K562 (cell line): ENCODE measurements at regions not wholly inside any gene's neighbourhood (a gene's known extent, or its start where the extent isn't known, plus 50 kb on each side); places are given as distances from the start of the nearest gene placed in this dataset.

Experiments used
- ATAC-seq: fragments of 200-7000 bp; cut with Tn5 transposase; 3 replicates; pipeline ENCODE4 v1.9.1; 2020; ENCODE audit warnings: moderate library complexity
- BruUV-seq: library from RNA; stranded (reverse); fragments of 400-500 nt; replicated peaks from 2 replicates; lab custom pipeline; 2021; lab: Mats Ljungman, UMichigan
- CTCF ChIA-PET: fragments of 300-600 bp; formaldehyde crosslinking; extraction: SDS; loops from one replicate; lab custom pipeline; 2021; ENCODE audit warnings: low intra/inter-chr PET ratio; lab: Yijun Ruan, JAX
- POLR2A ChIA-PET: fragments of 300-600, 350-650 bp; sonication (Branson Sonifier 250); formaldehyde crosslinking; extraction: SDS; loops from one replicate; lab custom pipeline; 2021; ENCODE audit warnings: antibody characterized with exemption, inconsistent platforms; lab: Yijun Ruan, JAX
- DNase-seq, 4 experiments: peaks; one replicate each; pipeline versions ENCODE4 v3.0.0 to v3.0.0-alpha.2; 2011 to 2018; ENCODE audit warnings: low spot score in 3 of 4, mixed read lengths in 3 of 4; ENCODE audit errors: extremely low read depth in 1 of 4
- FAIRE-seq: peaks from 2 replicates; lab custom pipeline; 2011; peaks lifted over from hg19 to GRCh38; lab: Jason Lieb, UNC
- H2AFZ ChIP-seq: 2 replicates; pipeline ENCODE4 v1.6.0; 2011; ENCODE audit warnings: low read depth, low read length, control low read depth, inconsistent platforms
- H3K27ac ChIP-seq: fragments of 200-600 bp; 3 replicates; pipeline ENCODE4 v1.8.0; 2011; ENCODE audit warnings: low read depth, mild to moderate bottlenecking, control low read depth, inconsistent platforms, low read length, moderate library complexity, mixed read lengths; ENCODE audit errors: extremely low read depth
- H3K27me3 ChIP-seq, 2 experiments: fragments of 300-600 bp in 1 of 2; 2 replicates in 1 of 2; 3 replicates in 1 of 2; pipeline versions ENCODE4 v1.6.0 to v1.8.0; 2011; ENCODE audit warnings: inconsistent platforms in 2 of 2, low read length in 2 of 2, mild to moderate bottlenecking in 1 of 2, mixed read lengths in 1 of 2, moderate library complexity in 1 of 2; ENCODE audit not compliant: control insufficient read depth in 2 of 2, insufficient read depth in 2 of 2
- H3K36me3 ChIP-seq: fragments of 300-600 bp; 3 replicates; pipeline ENCODE4 v1.8.0; 2011; ENCODE audit warnings: mild to moderate bottlenecking, low read length, inconsistent platforms; ENCODE audit not compliant: control insufficient read depth, insufficient read depth
- H3K4me1 ChIP-seq, 2 experiments: fragments of 200-600 bp in 1 of 2; replicated peaks in 1 of 2; 2 replicates in 1 of 2; 3 replicates in 1 of 2; pipeline versions ENCODE4 v1.5.1 to v1.8.0; 2011; ENCODE audit warnings: inconsistent platforms in 2 of 2, low read length in 2 of 2, mild to moderate bottlenecking in 1 of 2, mixed read lengths in 1 of 2, moderate library complexity in 1 of 2; ENCODE audit not compliant: control insufficient read depth in 2 of 2, insufficient read depth in 2 of 2
- H3K4me2 ChIP-seq: 2 replicates; pipeline ENCODE4 v1.6.1; 2011; ENCODE audit warnings: low read length, control low read depth, inconsistent platforms, mixed read lengths; ENCODE audit not compliant: insufficient read depth
- H3K4me3 ChIP-seq: fragments of 200-600 bp; sonication (generic), shearing (Covaris generic); 2 replicates; pipeline ENCODE4 v1.5.1; 2016; ENCODE audit warnings: control low read depth, inconsistent platforms
- H3K79me2 ChIP-seq: fragments of 200-600 bp; 3 replicates; pipeline ENCODE4 v1.8.0; 2011; ENCODE audit warnings: low read length, inconsistent platforms; ENCODE audit not compliant: control insufficient read depth, insufficient read depth
- H3K9ac ChIP-seq, 2 experiments: 2 replicates each; pipeline versions ENCODE4 v1.6.0 to v1.6.1; 2011; ENCODE audit warnings: low read depth in 2 of 2, low read length in 2 of 2, control low read depth in 1 of 2, inconsistent platforms in 1 of 2, mild to moderate bottlenecking in 1 of 2, mixed read lengths in 1 of 2; ENCODE audit not compliant: insufficient read depth in 1 of 2
- H3K9me1 ChIP-seq: one replicate; pipeline ENCODE4 v1.6.0; 2011; ENCODE audit warnings: inconsistent platforms, mild to moderate bottlenecking, low read length, moderate library complexity; ENCODE audit not compliant: control insufficient read depth, insufficient read depth
- H3K9me3 ChIP-seq: replicated peaks from 2 replicates; pipeline ENCODE4 v1.5.1; 2011; ENCODE audit warnings: low read depth, low read length, inconsistent platforms; ENCODE audit not compliant: control insufficient read depth, insufficient read depth
- H4K20me1 ChIP-seq: replicated peaks from 2 replicates; pipeline ENCODE4 v1.6.1; 2011; ENCODE audit warnings: low read length, inconsistent platforms, mixed read lengths; ENCODE audit not compliant: control insufficient read depth, insufficient read depth
- BRD9 ChIP-seq: fragments of 450-650 bp; IDR thresholded peaks from 2 replicates; pipeline ENCODE4 v1.6.1; 2018; ENCODE audit warnings: low read depth; ENCODE audit not compliant: partially characterized antibody
- C11orf30 ChIP-seq: fragments of 450-650 bp; IDR thresholded peaks from 2 replicates; pipeline ENCODE4 v1.6.1; 2016; ENCODE audit warnings: low read depth, mild to moderate bottlenecking
- CEBPZ ChIP-seq: fragments of 150-350 bp; IDR thresholded peaks from 2 replicates; pipeline ENCODE4 v1.6.1; 2014; ENCODE audit warnings: low read depth, mild to moderate bottlenecking, low read length, borderline replicate concordance
- COPS2 ChIP-seq: fragments of 450-650 bp; conservative IDR thresholded peaks from 2 replicates; pipeline ENCODE4 v1.6.1; 2016; ENCODE audit warnings: mild to moderate bottlenecking, moderate library complexity
- GMEB1 ChIP-seq: fragments of 250-450 bp; sonication (Bioruptor Pico); IDR thresholded peaks from 2 replicates; pipeline ENCODE4 v1.4.0; 2020; ENCODE audit warnings: mild to moderate bottlenecking
- GTF2A2 ChIP-seq: IDR thresholded peaks from 2 replicates; pipeline ENCODE4 v1.6.1; 2016; ENCODE audit warnings: mild to moderate bottlenecking, missing genetic modification characterization, missing compliant biosample characterization
- LARP7 ChIP-seq: fragments of 450-650 bp; IDR thresholded peaks from 2 replicates; pipeline ENCODE4 v1.6.1; 2016
- MBD2 ChIP-seq: sonication (generic); IDR thresholded peaks from 2 replicates; pipeline ENCODE4 v1.6.1; 2016; ENCODE audit warnings: low read depth, borderline replicate concordance
- PRPF4 ChIP-seq: fragments of 200-400 bp; formaldehyde crosslinking; IDR thresholded peaks from one replicate; pipeline ENCODE4 v1.6.1; 2017; ENCODE audit warnings: low read length, low read depth, mild to moderate bottlenecking; ENCODE audit not compliant: insufficient read depth, poor library complexity, severe bottlenecking
- RBM22 ChIP-seq: fragments of 200-400 bp; formaldehyde crosslinking; IDR thresholded peaks from 2 replicates; pipeline ENCODE4 v1.6.1; 2018; ENCODE audit warnings: low read length, low read depth; ENCODE audit not compliant: poor library complexity, severe bottlenecking
- SIN3B ChIP-seq: fragments of 450-650 bp; IDR thresholded peaks from 2 replicates; pipeline ENCODE4 v1.6.1; 2017; ENCODE audit warnings: low read depth, mild to moderate bottlenecking, moderate library complexity
- TBP ChIP-seq: optimal IDR thresholded peaks from 2 replicates; pipeline ENCODE3; 2011; ENCODE audit warnings: low read depth, low read length, improper control_type of control experiment
- UBTF ChIP-seq, 2 experiments: IDR thresholded peaks; 2 replicates each; pipeline ENCODE4 v1.6.1; 2012; ENCODE audit warnings: improper control_type of control experiment in 2 of 2, low read depth in 2 of 2, low read length in 2 of 2, borderline replicate concordance in 1 of 2
- ZNF449 ChIP-seq: fragments of 250-450 bp; sonication (Bioruptor Pico); IDR thresholded peaks from 2 replicates; pipeline ENCODE4 v1.8.0; 2022; ENCODE audit warnings: moderate library complexity, mild to moderate bottlenecking, inconsistent platforms
- ZNF830 ChIP-seq: fragments of 250-450 bp; sonication (Bioruptor Pico); IDR thresholded peaks from 2 replicates; pipeline ENCODE4 v1.5.0; 2021; ENCODE audit warnings: mild to moderate bottlenecking
- WGBS: fragments of 100-300 bp; shearing (Covaris generic); methylation state at CpG from one replicate; pipeline ENCODE4 v1.1.6; 2016; ENCODE audit warnings: low coverage, mixed read lengths; ENCODE audit not compliant: insufficient coverage; ENCODE audit errors: missing lambda C conversion rate; 5-methylcytosine and 5-hydroxymethylcytosine counted together
- in situ Hi-C: fragments of 300-500 bp; cut with MboI; formaldehyde crosslinking; loops from 4 replicates; pipeline ENCODE4 v1.15.0; 2018; ENCODE audit warnings: inconsistent platforms, mixed read lengths
- intact Hi-C: fragments of 100-400 bp; cut with micrococcal nuclease; formaldehyde crosslinking; loops from 2 replicates; pipeline ENCODE4 v1.14.2; 2022

GRCh38 chr4:66842724-66843088, 702.6 kb downstream of the CENPC start:
- DNase-seq (no peak), FAIRE-seq (no peak), ATAC-seq (no peak)
- H3K27me3 ChIP-seq = no peaks in the 10 kb centered on the region
- H3K4me2 ChIP-seq = no peak overlapping the region
- H3K27ac ChIP-seq = no peak overlapping the region
- H3K9ac ChIP-seq = no peak overlapping the region
- no peaks in the 10 kb centered on the region for H3K9me1 ChIP-seq
- no peaks in the 10 kb centered on the region for H3K79me2 ChIP-seq
- no peaks in the 10 kb centered on the region for H3K36me3 ChIP-seq
- intact Hi-C loops = no loop called here
- WGBS = 0% methylated on average over 1 of the region's 1 CpG
- no peak overlapping the region for H3K4me3 ChIP-seq
- H4K20me1 ChIP-seq = no peaks in the 10 kb centered on the region
- BruUV-seq = no TSS peak
- H2AFZ ChIP-seq = no peak overlapping the region
- CTCF ChIA-PET = no interaction called here
- POLR2A ChIA-PET = no interaction called here
- no peaks in the 10 kb centered on the region for H3K9me3 ChIP-seq
- no peaks in the 10 kb centered on the region for H3K4me1 ChIP-seq
- in situ Hi-C loops = no loop called here
- TF ChIP-seq LARP7 (no peak), UBTF (IDR thresholded peaks at IDR 0.05; ENCODE audit: borderline replicate concordance in 1 of 2, low read depth in 2 of 2, low read length in 2 of 2) (no peak), ZNF449 (CRISPR knock-in tag) (no peak), TBP (no peak), ZNF830 (CRISPR knock-in tag) (no peak), RBM22 (no peak), C11orf30 (no peak), MBD2 (no peak), GTF2A2 (tag) (no peak), BRD9 (no peak), PRPF4 (no peak), CEBPZ (no peak), SIN3B (no peak), GMEB1 (CRISPR knock-in tag) (no peak), COPS2 (no peak)
